SU-DHL-6 (cell line): ENCODE measurements at regions not wholly inside any gene's neighbourhood (a gene's known extent, or its start where the extent isn't known, plus 50 kb on each side); places are given as distances from the start of the nearest gene placed in this dataset.

Experiments used
- H2AFZ ChIP-seq: fragments of 200-600 bp; sonication (generic); 2 replicates; pipeline ENCODE4 v1.6.1; 2014; ENCODE audit warnings: low read depth, mild to moderate bottlenecking, moderate library complexity, mixed read lengths, antibody characterized with exemption, low read length; ENCODE audit not compliant: severe bottlenecking
- H3F3A ChIP-seq: fragments of 200-600 bp; shearing (Covaris generic); 2 replicates; pipeline ENCODE4 v1.6.0; 2016; ENCODE audit warnings: antibody characterized with exemption, mild to moderate bottlenecking; ENCODE audit not compliant: insufficient read depth
- H3K27ac ChIP-seq: fragments of 200-600 bp; sonication (generic); 2 replicates; pipeline ENCODE4 v1.5.1; 2016; ENCODE audit warnings: low read depth, mild to moderate bottlenecking, low read length, moderate library complexity, mixed read lengths
- H3K27me3 ChIP-seq: fragments of 200-600 bp; sonication (generic), shearing (Covaris generic); 2 replicates; pipeline ENCODE4 v1.6.0; 2014; ENCODE audit warnings: mild to moderate bottlenecking, low read length
- H3K36me3 ChIP-seq: fragments of 200-600 bp; sonication (generic); 2 replicates; pipeline ENCODE4 v1.6.1; 2014; ENCODE audit warnings: mild to moderate bottlenecking, low read length, mixed read lengths
- H3K4me2 ChIP-seq: fragments of 300-600, 200-600 bp; shearing (Covaris generic), sonication (generic); 2 replicates; pipeline ENCODE4 v1.6.0; 2014; ENCODE audit warnings: low read length, low read depth, mild to moderate bottlenecking; ENCODE audit not compliant: poor library complexity, severe bottlenecking
- H3K4me3 ChIP-seq: fragments of 200-600 bp; sonication (generic); 2 replicates; pipeline ENCODE4 v1.5.1; 2014; ENCODE audit warnings: antibody characterized with exemption, low read length, mild to moderate bottlenecking, mixed read lengths; ENCODE audit not compliant: insufficient read depth, poor library complexity, severe bottlenecking
- H3K79me2 ChIP-seq: fragments of 200-600 bp; sonication (generic); 2 replicates; pipeline ENCODE4 v1.6.1; 2014; ENCODE audit warnings: mild to moderate bottlenecking, low read length, moderate library complexity; ENCODE audit not compliant: insufficient read depth
- H3K9ac ChIP-seq: fragments of 200-600 bp; sonication (generic); 2 replicates; pipeline ENCODE4 v1.7.0; 2014; ENCODE audit warnings: mild to moderate bottlenecking, low read length
- H3K9me2 ChIP-seq: fragments of 200-600 bp; sonication (generic); replicated peaks from 2 replicates; pipeline ENCODE4 v1.6.1; 2014; ENCODE audit warnings: low read length; ENCODE audit not compliant: insufficient read depth
- H3K9me3 ChIP-seq: fragments of 200-600 bp; sonication (generic); 2 replicates; pipeline ENCODE4 v1.6.1; 2014; ENCODE audit warnings: low read length, mixed read lengths; ENCODE audit not compliant: insufficient read depth
- H4K20me1 ChIP-seq: fragments of 200-600 bp; sonication (generic); 2 replicates; pipeline ENCODE4 v1.6.1; 2014; ENCODE audit warnings: low read depth, mild to moderate bottlenecking, antibody characterized with exemption, low read length, moderate library complexity, mixed read lengths
- CTCF ChIP-seq: fragments of 200-600 bp; sonication (generic); IDR thresholded peaks from one replicate; pipeline ENCODE4 v1.5.1; 2017; ENCODE audit warnings: antibody characterized with exemption, mild to moderate bottlenecking, low read length, moderate library complexity; ENCODE audit not compliant: insufficient read depth, poor library complexity, severe bottlenecking
- EZH2phosphoT487 ChIP-seq: fragments of 200-600 bp; sonication (generic), shearing (Covaris generic); conservative IDR thresholded peaks from 2 replicates; pipeline ENCODE4 v1.6.1; 2018; ENCODE audit warnings: mild to moderate bottlenecking, antibody characterized with exemption, low read length, moderate library complexity, mixed read lengths

DNA sequence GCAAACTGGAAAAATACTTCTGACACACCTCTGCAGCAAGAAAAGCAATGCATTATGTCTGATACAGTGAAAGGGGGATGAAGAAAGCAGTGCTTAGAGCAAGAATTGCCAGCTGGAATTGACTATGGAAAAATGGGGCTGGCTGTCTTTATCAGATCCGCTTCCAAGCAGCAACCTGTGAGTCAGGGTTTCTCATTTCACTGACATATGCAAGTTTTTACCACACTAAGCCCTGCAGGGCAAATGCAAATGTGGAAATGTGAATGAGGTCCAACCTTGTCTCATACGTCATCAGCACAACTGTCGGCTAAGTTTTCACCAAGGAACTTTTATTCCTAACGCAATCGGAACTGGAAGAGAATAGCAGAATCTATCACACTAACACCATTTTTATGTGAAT lies 172.5 kb upstream of the GADL1 start:
- Histone ChIP-seq H3K4me3 (no peak overlapping the region), H3K4me2 (no peak overlapping the region), H3K9me3 (no peaks in the 10 kb centered on the region), H3K27ac (no peak overlapping the region), H3K36me3 (no peaks in the 10 kb centered on the region), H3K27me3 (no peaks in the 10 kb centered on the region), H3K9ac (no peak overlapping the region), H4K20me1 (no peaks in the 10 kb centered on the region), H3K79me2 (no peaks in the 10 kb centered on the region), H3F3A (no peaks in the 10 kb centered on the region), H2AFZ (no peak overlapping the region), H3K9me2 (no peaks in the 10 kb centered on the region)
- TF ChIP-seq CTCF (no peak), EZH2phosphoT487 (no peak)

DNA sequence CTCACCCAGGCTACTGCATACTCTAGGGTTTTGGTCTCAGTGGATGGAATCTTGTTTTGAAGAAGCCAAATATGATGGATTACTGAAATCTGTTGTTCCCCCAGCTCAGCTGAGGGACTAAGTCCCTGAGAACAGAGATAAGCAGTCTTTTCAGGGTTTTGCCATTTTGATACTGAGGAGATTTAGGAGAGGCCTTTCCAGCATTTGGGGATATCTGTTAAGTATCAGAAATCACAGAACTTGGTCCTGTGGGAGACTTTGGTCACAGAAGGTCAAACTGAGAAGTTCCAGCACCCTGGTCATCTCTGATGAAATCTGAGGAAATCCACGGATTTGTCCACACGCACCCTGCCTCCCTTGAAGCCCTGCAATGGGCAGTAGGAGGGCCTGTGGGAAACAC lies 181.0 kb upstream of the GADL1 start:
- Histone ChIP-seq H3K9ac (no peak overlapping the region), H4K20me1 (no peaks in the 10 kb centered on the region), H3K36me3 (no peaks in the 10 kb centered on the region), H3K9me2 (no peaks in the 10 kb centered on the region), H3K27ac (no peak overlapping the region), H3K27me3 (no peaks in the 10 kb centered on the region), H3F3A (no peaks in the 10 kb centered on the region), H3K4me3 (no peak overlapping the region), H3K79me2 (no peaks in the 10 kb centered on the region), H3K4me2 (no peak overlapping the region), H2AFZ (no peak overlapping the region), H3K9me3 (no peaks in the 10 kb centered on the region)
- TF ChIP-seq CTCF (no peak), EZH2phosphoT487 (no peak)

DNA sequence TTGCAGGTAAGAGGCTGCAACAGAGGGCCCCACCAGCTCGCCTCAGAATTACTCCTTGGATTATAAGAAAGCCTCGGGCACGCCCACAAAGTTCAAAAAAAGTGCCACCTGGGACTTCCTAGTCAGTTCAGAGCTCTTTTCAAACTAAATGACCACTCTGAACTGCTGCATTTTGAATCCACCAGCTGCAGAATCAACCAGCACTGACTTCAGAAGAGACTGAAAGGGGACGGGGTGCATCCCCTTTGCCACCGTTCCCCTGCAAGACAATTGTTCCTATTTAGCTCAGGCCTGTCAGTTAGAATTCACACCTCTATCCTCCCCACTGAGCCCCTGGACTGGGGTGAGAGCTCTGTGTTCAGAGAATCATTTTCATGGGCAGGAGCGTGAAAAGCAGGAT lies 181.4 kb upstream of the GADL1 start:
- H3K79me2 ChIP-seq: no peaks in the 10 kb centered on the region
- H3F3A ChIP-seq: no peaks in the 10 kb centered on the region
- H3K9me3 ChIP-seq: no peaks in the 10 kb centered on the region
- no peak overlapping the region for H3K27ac ChIP-seq
- no peak overlapping the region for H3K9ac ChIP-seq
- H3K4me2 ChIP-seq: no peak overlapping the region
- TF ChIP-seq CTCF (no peak), EZH2phosphoT487 (no peak)
- H3K36me3 ChIP-seq: no peaks in the 10 kb centered on the region
- H3K9me2 ChIP-seq: no peaks in the 10 kb centered on the region
- H4K20me1 ChIP-seq: no peaks in the 10 kb centered on the region
- H3K27me3 ChIP-seq: no peaks in the 10 kb centered on the region
- H2AFZ ChIP-seq: no peak overlapping the region
- H3K4me3 ChIP-seq: no peak overlapping the region
